ENCODE measurements at regions not wholly inside any gene's neighbourhood (a gene's known extent, or its start where the extent isn't known, plus 50 kb on each side); places are given as distances from the start of the nearest gene placed in this dataset.

DNA sequence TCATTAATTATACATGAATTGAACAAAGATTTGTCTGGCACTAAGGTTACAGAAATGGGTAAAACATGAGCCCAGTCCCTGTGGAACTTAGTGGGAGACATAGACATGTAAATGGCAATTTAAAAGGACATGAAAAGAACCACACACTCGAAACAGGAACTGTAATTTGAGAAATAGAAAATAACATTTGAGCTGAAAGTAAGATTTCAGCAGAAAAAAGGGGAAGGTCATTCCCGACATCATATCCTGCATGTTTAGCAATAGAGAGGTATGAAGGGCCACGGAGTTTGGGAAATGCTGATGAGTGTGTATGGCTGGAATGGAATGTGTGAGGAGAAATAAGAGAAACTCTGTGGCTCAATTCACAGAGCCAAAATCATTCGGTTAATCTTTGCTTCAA is 175.4 kb upstream of the AHR start:
- no peaks in the 10 kb centered on the region for H3K9me3 ChIP-seq (ENCODE audit: control insufficient read depth in 2 of 2, low read length in 2 of 2)
- no peaks in the 10 kb centered on the region for H3K4me1 ChIP-seq (ENCODE audit: control insufficient read depth, insufficient read depth, low read length)
- H3K36me3 ChIP-seq (ENCODE audit: control insufficient read depth in 2 of 2, insufficient read depth in 2 of 2, low read length in 2 of 2): no peaks in the 10 kb centered on the region
- no peak overlapping the region for H3K27ac ChIP-seq (ENCODE audit: low read length)
- H3K27me3 ChIP-seq (ENCODE audit: control insufficient read depth in 1 of 2, insufficient read depth in 2 of 2, low read length in 2 of 2): no peaks in the 10 kb centered on the region
- no peak overlapping the region for H3K9ac ChIP-seq (ENCODE audit: low read length in 2 of 2)
- H3K4me3 ChIP-seq (ENCODE audit: low read length in 2 of 2): no peak overlapping the region

DNA sequence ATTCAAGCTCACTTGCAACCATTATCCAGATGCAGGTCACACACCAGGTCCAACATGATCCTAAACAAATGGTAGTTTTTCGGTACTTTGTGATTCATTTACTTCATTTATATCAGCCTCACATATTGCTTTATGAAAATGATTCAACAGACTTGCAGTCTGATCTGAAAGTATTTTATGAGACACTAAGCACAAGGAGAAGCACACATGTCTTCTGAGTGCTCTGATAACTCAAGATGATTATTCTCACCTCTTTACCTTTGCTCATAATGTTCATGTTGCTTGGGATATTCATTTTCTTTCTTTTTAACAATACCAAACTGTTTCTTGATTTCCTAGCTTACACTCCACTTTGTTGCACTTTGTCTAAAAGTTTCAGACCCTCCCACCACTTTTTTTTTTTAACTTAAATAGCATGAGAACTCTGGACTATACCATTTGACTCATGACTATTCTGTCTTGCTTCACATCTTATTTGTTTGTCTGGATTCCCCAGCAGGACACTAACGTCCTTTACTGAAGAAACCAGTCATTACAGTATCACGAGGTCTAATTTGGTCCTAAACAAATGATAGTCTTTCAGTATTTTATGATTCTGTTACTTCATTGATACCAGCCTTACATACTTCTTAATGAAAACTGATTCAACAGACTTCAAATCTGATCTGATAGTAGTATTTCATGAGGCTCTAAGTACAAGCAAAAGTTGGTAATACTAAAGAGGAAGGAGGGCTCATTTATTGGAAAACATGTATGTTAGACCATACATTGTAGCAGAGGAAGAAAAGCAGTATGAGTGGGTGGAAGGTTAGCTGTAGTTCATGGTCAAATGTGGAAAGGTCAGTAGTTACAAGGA is 171.8 kb upstream of the AHR start:
- Histone ChIP-seq H3K4me1 (ENCODE audit: control insufficient read depth, insufficient read depth, low read length) (no peaks in the 10 kb centered on the region), H3K27me3 (ENCODE audit: control insufficient read depth in 1 of 2, insufficient read depth in 2 of 2, low read length in 2 of 2) (no peaks in the 10 kb centered on the region), H3K4me3 (ENCODE audit: low read length in 2 of 2) (no peak overlapping the region), H3K9me3 (ENCODE audit: control insufficient read depth in 2 of 2, low read length in 2 of 2) (no peaks in the 10 kb centered on the region), H3K36me3 (ENCODE audit: control insufficient read depth in 2 of 2, insufficient read depth in 2 of 2, low read length in 2 of 2) (no peaks in the 10 kb centered on the region), H3K9ac (ENCODE audit: low read length in 2 of 2) (no peak overlapping the region), H3K27ac (ENCODE audit: low read length) (no peak overlapping the region)

DNA sequence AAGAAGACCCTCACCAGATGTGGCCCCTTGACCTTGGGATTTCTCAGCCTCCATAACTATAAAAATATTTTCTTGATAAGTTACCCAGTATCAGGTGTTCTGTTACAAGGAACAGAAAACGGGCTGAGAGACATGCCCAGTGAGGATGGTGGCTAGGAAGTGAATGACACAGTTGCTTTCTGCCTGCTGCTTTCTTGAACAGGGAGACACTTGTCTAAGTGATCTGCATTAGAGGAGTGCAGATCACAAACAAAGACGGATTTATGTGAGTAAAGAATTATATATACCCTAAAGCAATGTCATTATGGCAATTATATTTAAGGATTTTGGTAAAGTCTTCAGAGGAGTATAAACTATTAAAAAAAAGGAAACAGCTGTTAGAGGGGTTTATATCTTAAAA is 169.2 kb upstream of the AHR start:
- Histone ChIP-seq H3K27ac (ENCODE audit: low read length) (no peak overlapping the region), H3K9ac (ENCODE audit: low read length in 2 of 2) (no peak overlapping the region), H3K27me3 (ENCODE audit: control insufficient read depth in 1 of 2, insufficient read depth in 2 of 2, low read length in 2 of 2) (no peaks in the 10 kb centered on the region), H3K9me3 (ENCODE audit: control insufficient read depth in 2 of 2, low read length in 2 of 2) (no peaks in the 10 kb centered on the region), H3K36me3 (ENCODE audit: control insufficient read depth in 2 of 2, insufficient read depth in 2 of 2, low read length in 2 of 2) (no peaks in the 10 kb centered on the region), H3K4me3 (ENCODE audit: low read length in 2 of 2) (no peak overlapping the region), H3K4me1 (ENCODE audit: control insufficient read depth, insufficient read depth, low read length) (no peaks in the 10 kb centered on the region)

DNA sequence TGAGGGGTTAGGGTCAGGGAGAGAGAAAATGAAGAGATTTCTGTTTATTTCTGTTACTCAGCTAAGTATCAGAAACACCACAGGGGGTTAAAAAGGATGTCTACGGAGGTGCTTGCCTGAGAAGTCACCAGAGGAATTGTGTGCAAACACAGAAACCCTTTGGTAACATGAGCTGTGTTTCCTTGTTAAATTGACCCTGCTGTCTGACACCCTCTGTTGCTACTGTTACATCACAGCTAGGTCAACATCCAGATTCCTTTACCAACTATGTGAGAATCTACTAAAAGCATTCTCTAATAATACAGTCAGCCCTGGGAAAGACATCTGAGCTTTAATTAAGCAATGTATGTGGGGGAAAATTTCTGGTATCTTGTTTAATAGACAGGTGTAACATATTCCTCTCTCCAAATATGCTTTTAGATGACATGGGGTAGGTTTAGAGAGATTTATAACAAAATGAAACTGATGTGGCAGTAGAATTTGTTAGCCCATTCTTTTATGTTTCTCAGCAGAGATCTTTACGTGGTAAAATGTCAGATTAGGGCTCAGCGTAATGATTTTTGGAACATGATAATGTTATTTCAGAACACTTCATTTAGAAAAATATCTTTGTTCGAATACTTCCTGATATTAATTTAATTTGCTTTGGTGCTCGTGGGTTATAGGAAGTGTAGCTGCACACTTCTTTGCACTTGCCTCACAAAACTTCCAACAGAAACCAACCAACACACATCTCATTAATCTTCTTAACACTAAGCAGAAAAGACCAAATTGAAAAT is 168.0 kb upstream of the AHR start:
- Histone ChIP-seq H3K9ac (ENCODE audit: low read length in 2 of 2) (no peak overlapping the region), H3K27me3 (ENCODE audit: control insufficient read depth in 1 of 2, insufficient read depth in 2 of 2, low read length in 2 of 2) (no peaks in the 10 kb centered on the region), H3K27ac (ENCODE audit: low read length) (peak overlapping the region; percentile 56), H3K36me3 (ENCODE audit: control insufficient read depth in 2 of 2, insufficient read depth in 2 of 2, low read length in 2 of 2) (no peaks in the 10 kb centered on the region), H3K4me1 (ENCODE audit: control insufficient read depth, insufficient read depth, low read length) (no peaks in the 10 kb centered on the region), H3K4me3 (ENCODE audit: low read length in 2 of 2) (peak overlapping the region; percentile 18 to 47), H3K9me3 (ENCODE audit: control insufficient read depth in 2 of 2, low read length in 2 of 2) (no peaks in the 10 kb centered on the region)

DNA sequence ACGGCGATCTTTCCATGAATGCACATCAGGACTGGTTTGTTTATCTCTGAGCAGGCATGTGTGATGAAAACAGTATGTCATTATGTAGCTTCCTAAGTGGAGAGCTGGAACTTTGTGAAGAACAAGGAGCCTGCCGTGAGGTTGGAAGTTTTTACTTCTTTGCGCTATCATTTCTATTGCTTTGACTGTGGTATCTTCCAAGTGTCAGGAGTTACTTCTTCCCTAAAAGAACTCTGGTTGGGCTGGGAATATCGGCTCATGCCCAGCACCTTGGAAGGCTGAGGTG is 167.4 kb upstream of the AHR start:
- peak overlapping the region; percentile 56 for H3K27ac ChIP-seq (ENCODE audit: low read length)
- no peaks in the 10 kb centered on the region for H3K4me1 ChIP-seq (ENCODE audit: control insufficient read depth, insufficient read depth, low read length)
- no peaks in the 10 kb centered on the region for H3K9me3 ChIP-seq (ENCODE audit: control insufficient read depth in 2 of 2, low read length in 2 of 2)
- peak overlapping the region; percentile 18 to 47 for H3K4me3 ChIP-seq (ENCODE audit: low read length in 2 of 2)
- H3K27me3 ChIP-seq (ENCODE audit: control insufficient read depth in 1 of 2, insufficient read depth in 2 of 2, low read length in 2 of 2): no peaks in the 10 kb centered on the region
- peak overlapping the region in 1 of 2 donors; percentile 32 for H3K9ac ChIP-seq (ENCODE audit: low read length in 2 of 2)
- no peaks in the 10 kb centered on the region for H3K36me3 ChIP-seq (ENCODE audit: control insufficient read depth in 2 of 2, insufficient read depth in 2 of 2, low read length in 2 of 2)

DNA sequence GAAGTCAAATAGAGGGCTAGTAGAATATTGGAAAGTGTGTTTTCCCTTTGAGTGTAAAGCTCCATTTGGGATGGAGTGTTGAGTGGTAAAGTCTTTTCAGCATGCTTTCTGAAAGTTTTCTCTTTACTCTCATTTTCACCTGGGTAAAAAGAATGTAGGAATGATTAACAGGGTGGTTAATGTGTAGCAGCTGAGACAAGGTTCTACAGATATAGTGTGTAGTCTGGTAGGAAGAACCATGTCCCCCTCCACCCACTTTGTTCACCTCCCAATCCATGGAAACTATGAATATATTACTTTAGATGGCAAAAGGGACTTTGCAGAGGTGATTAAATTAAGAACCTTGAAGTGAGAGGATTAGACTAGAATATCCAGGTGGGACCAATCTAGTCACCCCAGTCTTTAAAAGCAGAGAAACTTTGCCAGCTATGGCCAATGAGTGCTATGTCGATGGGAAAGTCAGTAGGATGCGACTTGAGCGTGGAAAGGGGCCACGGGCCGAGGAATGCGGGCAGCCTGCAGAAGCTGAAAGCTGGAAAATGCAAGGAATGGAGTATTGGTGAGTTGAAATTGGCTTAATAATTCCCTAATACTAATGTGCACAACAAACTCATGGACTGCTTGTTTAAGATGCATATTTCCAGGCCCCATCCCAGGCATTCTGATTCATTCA is 166.3 kb upstream of the AHR start:
- Histone ChIP-seq H3K9ac (ENCODE audit: low read length in 2 of 2) (no peak overlapping the region), H3K36me3 (ENCODE audit: control insufficient read depth in 2 of 2, insufficient read depth in 2 of 2, low read length in 2 of 2) (no peaks in the 10 kb centered on the region), H3K27ac (ENCODE audit: low read length) (no peak overlapping the region), H3K4me1 (ENCODE audit: control insufficient read depth, insufficient read depth, low read length) (no peaks in the 10 kb centered on the region), H3K27me3 (ENCODE audit: control insufficient read depth in 1 of 2, insufficient read depth in 2 of 2, low read length in 2 of 2) (no peaks in the 10 kb centered on the region), H3K4me3 (ENCODE audit: low read length in 2 of 2) (no peak overlapping the region), H3K9me3 (ENCODE audit: control insufficient read depth in 2 of 2, low read length in 2 of 2) (no peaks in the 10 kb centered on the region)

DNA sequence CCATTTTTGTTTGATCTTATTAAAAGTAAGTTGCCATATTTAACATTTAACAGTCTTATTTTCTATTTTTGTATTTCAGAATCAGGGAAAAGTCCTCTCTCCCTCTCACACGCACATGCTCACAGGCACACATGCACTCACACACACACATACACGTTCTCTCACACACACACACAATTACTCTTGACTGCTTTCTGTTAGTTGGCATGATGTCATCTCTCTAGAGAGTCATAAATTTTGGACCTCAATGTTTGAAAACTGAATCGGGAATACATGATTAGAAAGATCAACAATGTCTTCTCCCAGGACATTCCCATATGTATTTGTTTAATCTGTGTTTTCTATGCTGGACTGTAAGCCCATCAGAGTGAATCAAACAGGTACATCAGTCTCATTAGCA is 165.7 kb upstream of the AHR start:
- H3K9me3 ChIP-seq (ENCODE audit: control insufficient read depth in 2 of 2, low read length in 2 of 2): no peaks in the 10 kb centered on the region
- no peak overlapping the region for H3K27ac ChIP-seq (ENCODE audit: low read length)
- no peaks in the 10 kb centered on the region for H3K4me1 ChIP-seq (ENCODE audit: control insufficient read depth, insufficient read depth, low read length)
- H3K4me3 ChIP-seq (ENCODE audit: low read length in 2 of 2): no peak overlapping the region
- no peaks in the 10 kb centered on the region for H3K27me3 ChIP-seq (ENCODE audit: control insufficient read depth in 1 of 2, insufficient read depth in 2 of 2, low read length in 2 of 2)
- no peaks in the 10 kb centered on the region for H3K36me3 ChIP-seq (ENCODE audit: control insufficient read depth in 2 of 2, insufficient read depth in 2 of 2, low read length in 2 of 2)
- no peak overlapping the region for H3K9ac ChIP-seq (ENCODE audit: low read length in 2 of 2)

DNA sequence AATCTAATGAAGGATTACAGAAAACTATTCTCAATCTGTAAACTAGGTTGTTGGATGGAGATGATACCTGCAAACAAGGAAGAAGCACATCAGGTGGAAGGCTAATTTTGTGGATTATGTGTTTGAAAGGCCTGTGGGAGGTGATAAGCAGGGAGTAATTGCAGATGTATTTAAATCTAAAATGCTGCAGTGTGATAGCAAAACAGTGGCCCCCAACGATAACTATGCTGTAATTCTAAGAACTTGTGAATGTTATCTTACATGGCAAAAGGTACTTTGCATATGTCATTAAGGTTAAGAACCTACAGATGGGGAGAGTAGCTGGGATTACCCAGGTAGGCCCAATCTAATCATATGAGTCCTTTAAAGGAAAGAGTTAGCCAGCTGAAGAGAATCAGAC is 164.5 kb upstream of the AHR start:
- Histone ChIP-seq H3K9ac (ENCODE audit: low read length in 2 of 2) (no peak overlapping the region), H3K4me1 (ENCODE audit: control insufficient read depth, insufficient read depth, low read length) (no peaks in the 10 kb centered on the region), H3K36me3 (ENCODE audit: control insufficient read depth in 2 of 2, insufficient read depth in 2 of 2, low read length in 2 of 2) (no peaks in the 10 kb centered on the region), H3K4me3 (ENCODE audit: low read length in 2 of 2) (no peak overlapping the region), H3K9me3 (ENCODE audit: control insufficient read depth in 2 of 2, low read length in 2 of 2) (no peaks in the 10 kb centered on the region), H3K27me3 (ENCODE audit: control insufficient read depth in 1 of 2, insufficient read depth in 2 of 2, low read length in 2 of 2) (no peaks in the 10 kb centered on the region), H3K27ac (ENCODE audit: low read length) (no peak overlapping the region)

DNA sequence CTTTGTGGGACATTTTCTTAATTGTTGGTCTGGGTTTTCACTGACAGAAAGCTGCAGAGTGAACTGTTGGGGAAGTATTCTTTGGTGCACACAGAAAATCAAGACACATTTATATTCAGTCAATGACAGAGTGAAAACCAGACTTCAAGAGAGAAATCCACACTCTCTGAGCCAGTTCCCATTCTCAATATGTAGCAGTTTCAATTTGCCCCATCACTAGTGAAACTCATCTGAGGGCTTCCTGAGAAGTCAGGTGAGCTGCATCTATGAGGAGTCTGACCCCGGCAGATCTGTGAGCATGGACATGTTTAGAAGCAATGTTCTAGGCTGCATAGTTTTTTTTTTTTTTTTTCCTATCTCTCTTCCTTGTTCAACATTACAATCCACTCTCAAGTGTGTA is 163.7 kb upstream of the AHR start:
- H3K4me1 ChIP-seq (ENCODE audit: control insufficient read depth, insufficient read depth, low read length): no peaks in the 10 kb centered on the region
- no peaks in the 10 kb centered on the region for H3K27me3 ChIP-seq (ENCODE audit: control insufficient read depth in 1 of 2, insufficient read depth in 2 of 2, low read length in 2 of 2)
- no peaks in the 10 kb centered on the region for H3K36me3 ChIP-seq (ENCODE audit: control insufficient read depth in 2 of 2, insufficient read depth in 2 of 2, low read length in 2 of 2)
- no peaks in the 10 kb centered on the region for H3K9me3 ChIP-seq (ENCODE audit: control insufficient read depth in 2 of 2, low read length in 2 of 2)
- H3K4me3 ChIP-seq (ENCODE audit: low read length in 2 of 2): no peak overlapping the region
- H3K9ac ChIP-seq (ENCODE audit: low read length in 2 of 2): no peak overlapping the region
- no peak overlapping the region for H3K27ac ChIP-seq (ENCODE audit: low read length)

DNA sequence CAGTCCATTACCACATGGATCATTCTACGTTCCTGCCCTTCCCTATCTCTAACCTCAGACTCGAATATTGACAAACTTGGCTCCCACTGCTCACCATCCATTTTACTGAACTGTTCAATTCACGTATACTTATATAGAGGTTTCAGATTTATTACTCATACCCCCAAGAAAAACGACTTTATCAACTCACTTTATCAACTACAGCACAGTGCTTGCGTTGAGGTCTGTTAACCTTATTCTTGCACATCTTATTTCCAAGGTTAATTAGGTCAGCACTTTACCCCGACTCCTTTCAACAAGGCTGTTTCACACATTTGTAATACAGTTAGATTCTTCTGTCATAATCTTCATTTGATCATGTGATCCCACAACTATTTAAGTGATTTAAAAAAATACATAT is 162.3 kb upstream of the AHR start:
- Histone ChIP-seq H3K4me3 (ENCODE audit: low read length in 2 of 2) (no peak overlapping the region), H3K9me3 (ENCODE audit: control insufficient read depth in 2 of 2, low read length in 2 of 2) (no peaks in the 10 kb centered on the region), H3K36me3 (ENCODE audit: control insufficient read depth in 2 of 2, insufficient read depth in 2 of 2, low read length in 2 of 2) (no peaks in the 10 kb centered on the region), H3K27ac (ENCODE audit: low read length) (no peak overlapping the region), H3K9ac (ENCODE audit: low read length in 2 of 2) (no peak overlapping the region), H3K4me1 (ENCODE audit: control insufficient read depth, insufficient read depth, low read length) (no peaks in the 10 kb centered on the region), H3K27me3 (ENCODE audit: control insufficient read depth in 1 of 2, insufficient read depth in 2 of 2, low read length in 2 of 2) (no peaks in the 10 kb centered on the region)

DNA sequence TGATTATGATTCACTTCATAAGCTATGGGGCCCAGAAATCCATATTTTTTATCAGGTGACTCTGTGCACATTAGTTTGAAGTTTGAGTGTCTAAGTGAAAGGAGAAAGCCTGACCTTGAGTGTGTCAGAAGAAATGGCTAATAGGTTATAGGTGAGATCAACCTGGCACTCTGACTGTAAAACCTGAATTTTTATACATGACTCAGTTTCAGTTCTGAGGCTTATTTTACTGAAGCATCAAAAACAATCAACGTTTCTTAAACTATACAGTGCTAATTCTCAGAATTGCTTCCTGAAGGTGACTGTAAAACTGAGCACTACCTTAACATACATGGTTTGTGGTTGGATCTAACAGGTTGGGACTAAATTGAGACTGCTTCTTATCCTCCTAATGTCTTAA is 159.4 kb upstream of the AHR start:
- Histone ChIP-seq H3K9me3 (ENCODE audit: control insufficient read depth in 2 of 2, low read length in 2 of 2) (no peaks in the 10 kb centered on the region), H3K4me1 (ENCODE audit: control insufficient read depth, insufficient read depth, low read length) (no peaks in the 10 kb centered on the region), H3K9ac (ENCODE audit: low read length in 2 of 2) (no peak overlapping the region), H3K27ac (ENCODE audit: low read length) (no peak overlapping the region), H3K4me3 (ENCODE audit: low read length in 2 of 2) (no peak overlapping the region), H3K27me3 (ENCODE audit: control insufficient read depth in 1 of 2, insufficient read depth in 2 of 2, low read length in 2 of 2) (no peaks in the 10 kb centered on the region), H3K36me3 (ENCODE audit: control insufficient read depth in 2 of 2, insufficient read depth in 2 of 2, low read length in 2 of 2) (no peaks in the 10 kb centered on the region)
